ENCODE measurements at regions not wholly inside any gene's neighbourhood (a gene's known extent, or its start where the extent isn't known, plus 50 kb on each side); places are given as distances from the start of the nearest gene placed in this dataset.
"Not testable (repeated sequence)": the region's sequence is repeated elsewhere in the genome, so short reads cannot be mapped to it uniquely, and the experiment has no call there.

- DNase-seq (ENCODE audit: low read depth in 2 of 3, low spot score in 2 of 3): no peak
These were observed 147.7 kb downstream of the CD47 start for GRCh38 chr3:107942951-107943749.

DNA sequence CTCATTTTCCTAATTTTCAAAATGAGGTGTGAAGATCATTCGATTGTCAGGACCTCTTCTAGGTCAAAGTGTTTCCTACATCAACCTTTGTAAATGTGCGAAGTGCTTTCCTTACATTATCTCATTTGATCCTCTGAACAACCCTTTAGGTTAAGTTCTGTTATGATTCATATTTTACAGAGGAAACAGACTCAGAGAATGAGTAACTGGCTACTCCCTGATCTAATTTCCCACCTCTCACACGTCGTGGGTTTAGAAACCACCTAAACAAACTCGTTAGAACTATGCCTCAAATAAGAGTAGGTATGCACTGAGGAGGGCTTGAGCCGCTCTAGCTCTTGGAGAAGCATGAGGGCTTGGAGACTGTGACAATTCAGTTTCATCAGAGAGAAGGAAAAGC, 148.6 kb downstream of the CD47 start:
- peak in 1 of 3 experiments; percentile 12 for DNase-seq (ENCODE audit: low read depth in 2 of 3, low spot score in 2 of 3)

- no peak for DNase-seq (ENCODE audit: low read depth in 2 of 3, low spot score in 2 of 3)
These were observed 151.0 kb downstream of the CD47 start for GRCh38 chr3:107939691-107940442.

DNA sequence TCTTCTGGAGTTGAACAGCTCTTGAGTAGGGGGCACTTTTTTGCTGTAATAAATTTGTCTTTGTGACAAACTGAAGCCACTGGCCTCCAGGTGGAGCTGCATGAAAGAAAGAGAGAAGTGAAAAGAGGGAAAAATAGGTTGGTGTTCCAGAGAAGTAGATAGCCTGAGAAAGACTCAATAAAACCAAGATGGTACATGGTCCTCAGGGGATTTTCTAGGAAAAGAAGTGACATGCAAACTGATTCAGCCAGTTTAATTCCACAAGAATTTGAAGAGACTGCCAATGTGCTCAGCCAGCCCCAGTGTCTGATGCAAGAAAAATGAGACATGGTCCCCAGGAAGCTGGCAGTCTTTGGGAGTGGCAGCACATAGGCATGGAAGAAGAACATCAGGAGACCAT, 152.7 kb downstream of the CD47 start:
- DNase-seq (ENCODE audit: low read depth in 2 of 3, low spot score in 2 of 3): no peak

GRCh38 chr3:107934808-107935207, 156.0 kb downstream of the CD47 start:
- no peak for DNase-seq (ENCODE audit: low read depth in 2 of 3, low spot score in 2 of 3)

DNA sequence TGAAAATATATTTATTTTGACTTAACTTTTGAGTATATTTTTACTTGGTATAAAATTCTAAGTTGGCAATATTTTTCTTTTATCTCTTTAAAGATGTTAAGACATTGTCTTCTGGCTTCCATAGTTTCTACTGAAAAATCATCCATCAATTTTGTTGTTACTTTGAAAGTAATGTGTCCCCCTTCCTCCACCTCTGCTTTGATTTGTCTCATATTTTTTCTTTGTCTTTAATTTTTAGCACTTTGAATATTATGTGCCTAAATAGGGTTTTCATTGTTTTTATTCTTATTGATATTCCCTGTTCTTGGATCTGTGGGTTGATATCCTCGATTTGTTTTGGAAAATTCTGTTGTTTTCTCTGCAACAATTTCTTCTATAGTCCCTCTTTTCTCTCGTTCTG, 157.4 kb downstream of the CD47 start:
- DNase-seq (ENCODE audit: low read depth in 2 of 3, low spot score in 2 of 3): no peak

GRCh38 chr3:107931326-107931725, 159.5 kb downstream of the CD47 start:
- DNase-seq (ENCODE audit: low read depth in 2 of 3, low spot score in 2 of 3): no peak

DNA sequence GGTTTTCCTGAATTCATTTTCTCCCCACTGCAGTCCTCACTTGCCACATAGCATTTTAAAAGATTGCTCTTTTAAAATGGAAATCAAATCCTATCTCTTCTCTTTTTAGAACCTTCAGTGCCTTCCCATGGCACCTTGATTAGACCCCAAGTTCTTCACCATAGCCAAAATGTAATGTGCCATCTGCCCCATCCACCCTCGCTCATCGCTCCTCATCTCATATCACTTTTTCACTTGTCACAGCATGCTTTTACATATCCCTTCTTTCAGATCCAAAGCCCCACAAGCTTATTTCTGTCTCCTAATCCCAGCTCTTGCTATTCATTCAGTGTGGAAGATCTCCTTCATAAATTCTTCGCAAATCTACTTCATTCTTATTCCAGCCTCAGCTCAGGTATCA, 161.7 kb downstream of the CD47 start:
- DNase-seq (ENCODE audit: low read depth in 2 of 3, low spot score in 2 of 3): no peak

DNA sequence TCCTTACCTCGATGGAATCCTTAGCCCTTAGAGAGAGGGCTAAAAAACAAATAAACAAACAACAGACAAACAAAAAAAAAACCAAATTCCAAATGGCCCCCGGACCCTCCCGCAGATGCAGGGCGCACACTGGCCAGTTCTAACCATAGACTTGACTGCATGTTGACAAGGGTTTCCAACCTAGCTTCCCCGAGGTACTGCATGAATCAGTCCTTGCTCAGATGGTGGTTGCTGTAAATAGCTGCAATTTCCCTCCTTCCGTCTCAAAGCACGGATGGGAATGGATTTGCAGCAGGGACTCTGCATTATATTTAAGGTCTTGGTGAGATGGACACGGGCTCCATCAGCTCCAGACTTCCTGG, 162.8 kb downstream of the CD47 start:
- no peak for DNase-seq (ENCODE audit: low read depth in 2 of 3, low spot score in 2 of 3)

DNA sequence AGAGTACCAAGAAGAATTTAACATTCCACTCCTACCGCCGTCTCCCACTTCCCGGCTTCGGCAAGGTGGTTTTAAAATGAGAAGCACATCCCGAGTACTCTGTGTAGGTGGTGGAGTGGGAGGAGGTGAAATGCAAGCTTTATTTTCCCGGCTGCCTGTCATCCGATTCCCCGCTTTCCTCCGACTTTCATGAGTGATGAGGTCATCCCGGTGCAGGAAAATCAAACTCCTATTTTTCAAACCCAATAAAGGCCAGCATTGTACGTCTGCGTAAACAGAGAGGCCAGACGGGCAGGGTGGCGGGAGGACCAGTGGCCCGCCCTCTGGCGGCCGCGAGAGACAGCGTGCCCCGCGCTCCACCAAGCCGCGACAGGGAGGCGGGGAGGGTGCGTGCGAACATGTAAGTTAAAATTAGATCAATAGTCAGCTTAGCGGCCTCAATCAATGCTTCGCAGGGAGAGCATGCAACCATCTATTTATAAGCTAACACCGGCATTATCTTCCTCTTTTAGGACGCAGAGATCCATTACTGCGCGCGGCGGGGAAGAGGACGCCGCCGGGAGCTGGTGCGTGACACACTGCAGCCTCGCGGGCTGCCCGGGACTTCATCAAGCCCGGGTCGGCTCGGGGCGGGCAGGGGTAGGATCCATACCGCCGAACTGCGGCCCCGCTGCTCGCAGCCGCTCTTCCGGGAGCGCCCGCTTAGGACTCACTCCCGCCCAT, 163.3 kb downstream of the CD47 start:
- DNase-seq (ENCODE audit: low read depth in 2 of 3, low spot score in 2 of 3): peak; percentile 43 to 51 (median 51)

DNA sequence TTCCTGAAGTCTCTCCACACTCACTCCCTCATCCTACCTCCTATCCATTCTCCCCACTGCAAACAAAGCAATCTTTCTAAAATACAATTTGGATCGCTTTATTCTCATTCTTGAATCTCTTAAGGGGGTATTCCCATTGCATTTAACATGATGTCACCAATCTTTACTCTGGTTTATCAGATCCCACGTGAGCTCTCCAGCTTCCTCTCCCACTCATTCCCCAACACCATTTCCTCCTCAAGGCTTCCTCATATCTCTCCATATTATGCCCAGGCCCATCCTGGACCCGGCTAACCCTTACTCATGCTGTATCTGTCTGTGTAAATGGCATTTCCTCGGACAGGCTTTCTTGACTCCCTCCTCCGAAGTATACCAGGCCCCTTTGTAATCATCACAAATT, 165.0 kb downstream of the CD47 start:
- no peak for DNase-seq (ENCODE audit: low read depth in 2 of 3, low spot score in 2 of 3)

- no peak for DNase-seq (ENCODE audit: low read depth in 2 of 3, low spot score in 2 of 3)
These were observed 169.8 kb downstream of the CD47 start for GRCh38 chr3:107921038-107921437.

GRCh38 chr3:107920538-107920937, 170.3 kb downstream of the CD47 start:
- no peak for DNase-seq (ENCODE audit: low read depth in 2 of 3, low spot score in 2 of 3)

DNA sequence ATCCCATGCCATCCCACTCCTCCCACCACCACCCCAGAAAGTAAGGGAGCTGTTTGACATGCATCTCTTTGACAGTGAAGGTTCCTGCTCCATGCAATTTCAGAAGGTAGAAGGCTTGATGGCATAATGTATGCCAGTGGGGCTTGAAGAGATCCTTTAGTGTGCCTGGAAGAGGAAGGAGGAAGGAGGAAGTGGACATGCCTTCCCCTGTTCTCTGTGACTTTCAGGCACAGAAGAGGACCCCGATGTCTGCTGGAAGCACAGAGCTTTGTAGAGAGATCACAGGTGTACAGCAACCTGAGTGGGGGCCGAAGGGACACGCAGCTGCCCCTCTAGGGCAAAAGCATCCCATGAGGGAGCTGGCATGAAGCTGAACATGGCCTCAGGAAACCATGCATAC, 171.6 kb downstream of the CD47 start:
- DNase-seq (ENCODE audit: low read depth in 2 of 3, low spot score in 2 of 3): no peak

DNA sequence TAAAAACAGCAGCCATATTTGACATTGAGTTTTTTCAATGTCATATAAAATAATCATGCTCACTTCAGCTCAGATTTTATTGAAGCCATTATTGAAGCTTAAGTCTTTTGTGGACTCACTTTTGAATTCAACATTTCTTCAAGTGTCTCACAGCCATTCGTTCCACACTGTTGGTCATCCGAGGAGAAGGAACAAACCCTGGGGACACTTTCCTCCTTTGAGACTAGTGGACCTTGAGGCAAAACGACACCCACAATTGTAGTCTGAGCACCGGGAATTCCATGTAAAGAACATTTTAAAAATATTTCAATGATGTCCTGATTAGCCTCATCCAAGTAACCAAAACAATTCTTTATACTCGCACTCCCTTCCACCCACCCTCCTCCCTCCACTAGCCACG, 174.7 kb downstream of the CD47 start:
- no peak for DNase-seq (ENCODE audit: low read depth in 2 of 3, low spot score in 2 of 3)

- DNase-seq (ENCODE audit: low read depth in 2 of 3, low spot score in 2 of 3): no peak
These were observed 175.1 kb downstream of the CD47 start for GRCh38 chr3:107915706-107916105.

DNA sequence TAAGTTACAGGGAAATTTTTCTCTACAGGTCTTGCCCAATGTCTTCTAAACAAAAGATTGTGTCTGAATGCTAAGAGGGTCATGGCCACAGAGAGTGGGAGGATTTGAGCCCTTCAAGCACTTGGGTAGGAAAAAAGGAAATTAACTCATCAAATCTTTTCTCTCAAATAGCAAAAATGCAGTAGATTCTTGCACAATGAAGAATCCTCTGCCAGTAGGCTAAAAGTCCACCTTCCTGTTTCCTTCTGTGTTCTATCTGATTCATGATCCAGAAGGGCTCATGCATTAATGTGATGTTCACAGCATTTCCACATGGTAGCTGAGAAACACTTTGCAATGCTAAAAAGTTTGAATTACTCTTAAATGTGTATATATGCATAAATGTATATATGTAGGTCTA, 177.1 kb downstream of the CD47 start:
- DNase-seq (ENCODE audit: low read depth in 2 of 3, low spot score in 2 of 3): no peak

DNA sequence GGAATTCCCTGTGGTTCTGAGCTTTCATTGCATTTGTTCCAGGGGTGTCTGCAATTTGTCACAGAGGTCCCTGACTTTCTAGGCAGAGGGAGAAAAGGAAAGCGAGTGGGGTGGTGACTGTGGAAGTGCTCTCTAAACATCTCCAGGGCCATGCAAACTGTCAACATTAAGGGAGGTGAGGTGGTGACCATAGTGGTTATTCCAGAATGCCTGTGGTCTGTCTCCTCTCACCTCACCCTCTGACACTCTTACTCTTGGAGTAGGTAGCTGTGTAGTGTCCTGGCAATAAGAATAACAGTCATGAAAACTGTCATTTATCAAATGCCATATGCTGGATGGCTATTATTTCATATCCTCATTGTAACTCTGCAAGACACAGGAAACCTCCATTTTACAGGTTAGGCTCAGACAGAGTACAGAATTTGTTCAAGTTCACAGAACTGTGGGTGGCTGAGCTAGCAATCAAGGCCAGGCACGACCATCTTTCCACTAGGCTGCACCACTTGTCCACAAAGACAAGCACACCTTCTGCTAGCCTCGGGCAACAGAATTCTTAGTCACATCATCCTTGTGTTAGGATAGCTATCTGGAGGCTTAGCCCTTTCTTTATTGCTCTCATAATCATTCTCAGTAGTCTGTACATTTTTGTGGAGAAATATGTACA, 179.4 kb downstream of the CD47 start:
- no peak for DNase-seq (ENCODE audit: low read depth in 2 of 3, low spot score in 2 of 3)

- no peak for DNase-seq (ENCODE audit: low read depth in 2 of 3, low spot score in 2 of 3)
These were observed 180.0 kb downstream of the CD47 start for GRCh38 chr3:107910713-107911259.

- DNase-seq (ENCODE audit: low read depth in 2 of 3, low spot score in 2 of 3): not testable (repeated sequence)
These were observed 181.2 kb downstream of the CD47 start for GRCh38 chr3:107909583-107909982.

DNA sequence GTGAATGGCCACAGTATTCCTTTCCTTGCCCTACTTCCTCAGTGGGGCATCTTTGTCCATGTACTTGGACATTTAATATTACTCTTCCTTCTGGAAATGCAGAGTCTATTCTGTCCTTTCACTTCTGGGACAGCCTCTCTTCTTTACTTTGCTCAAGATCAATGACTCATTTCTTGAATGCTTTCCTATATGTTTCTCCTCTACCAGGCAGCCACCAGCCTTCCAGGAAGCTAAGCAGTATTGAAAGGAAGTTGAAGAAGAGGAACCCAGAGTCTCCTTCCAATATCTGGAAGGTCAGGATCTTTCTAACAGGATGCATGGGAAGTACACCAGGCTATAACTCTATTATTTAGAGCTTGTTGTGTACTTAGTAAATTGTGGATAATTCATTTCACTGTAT, 182.8 kb downstream of the CD47 start:
- DNase-seq (ENCODE audit: low read depth in 2 of 3, low spot score in 2 of 3): no peak

All from activated CD8-positive, alpha-beta memory T cell treated with anti-CD3 and anti-CD28 coated beads for 48 hours (primary cell).